Right lobe of liver (tissue), 6 donors: ENCODE measurements at regions not wholly inside any gene's neighbourhood (a gene's known extent, or its start where the extent isn't known, plus 50 kb on each side); places are given as distances from the start of the nearest gene placed in this dataset.
A peak's percentile ranks its signal among the peaks of the same experiment; 100 is the strongest.

Source experiments
- ATAC-seq, 4 donors: fragments of 200-7000 bp; cut with Tn5 transposase; one replicate each; pipeline ENCODE4 v1.9.1; 2020; ENCODE audit warnings: mild to moderate bottlenecking in 4 of 4, moderate library complexity in 4 of 4
- DNase-seq, 3 donors: peaks; one replicate each; pipeline ENCODE4 v3.0.0-alpha.2; 2020
- H3K27ac ChIP-seq, 3 donors: fragments of 200-600 bp; one replicate each; pipeline ENCODE4 v1.8.0; 2022
- H3K27me3 ChIP-seq, 2 donors: fragments of 200-600 bp; one replicate each; pipeline ENCODE4 v1.8.0; 2022
- H3K36me3 ChIP-seq, 4 donors: fragments of 200-600 bp; sonication (generic) in 1 of 4; one replicate each; pipeline versions ENCODE4 v1.5.1 to v1.8.0; 2017 to 2022; ENCODE audit warnings: control low read depth in 1 of 4
- H3K4me1 ChIP-seq, 4 donors: fragments of 200-600 bp; sonication (generic) in 1 of 4; one replicate each; pipeline versions ENCODE4 v1.5.1 to v1.8.0; 2017 to 2022; ENCODE audit warnings: control low read depth in 1 of 4
- H3K4me3 ChIP-seq, 3 donors: fragments of 200-600 bp; one replicate each; pipeline ENCODE4 v1.8.0; 2022
- H3K9me3 ChIP-seq, 4 donors: fragments of 200-600 bp; sonication (generic) in 1 of 4; one replicate each; pipeline versions ENCODE4 v1.5.1 to v1.8.0; 2017 to 2022; ENCODE audit warnings: control low read depth in 1 of 4
- CTCF ChIP-seq, 4 donors: fragments of 200-600 bp in 3 of 4; fragments of 450-650 bp in 1 of 4; IDR thresholded peaks; one replicate each; pipeline versions ENCODE4 v1.5.1 to v1.8.0; 2016 to 2022; ENCODE audit warnings: antibody characterized with exemption in 4 of 4, mild to moderate bottlenecking in 2 of 4
- POLR2A ChIP-seq: fragments of 450-650 bp; IDR thresholded peaks from one replicate; pipeline ENCODE4 v1.6.1; 2017; ENCODE audit warnings: antibody characterized with exemption, mild to moderate bottlenecking
- WGBS: methylation state at CpG from one replicate; pipeline ENCODE4 v1.1.6; 2018; ENCODE audit warnings: low coverage, low lambda C conversion rate; ENCODE audit not compliant: insufficient coverage; ENCODE audit errors: missing lambda C conversion rate; 5-methylcytosine and 5-hydroxymethylcytosine counted together
- intact Hi-C, 2 donors: fragments of 100-400 bp; cut with DNase I; formaldehyde crosslinking; loops; one replicate each; pipeline versions ENCODE4 v1.11.2 to v1.14.1; 2022
- donor health status: DM: no; HTN: yes; CAD: no.
- donor health status: DM: no; HTN: no; CAD: no.
- donor health status: DM: no; HTN: no; CAD: no.
- donor health status: DM: no; HTN: yes; CAD: no.
- donor health status: DM: no; HTN: yes; CAD: no.

GRCh38 chr21:38170704-38171682, 85.8 kb upstream of the KCNJ15 start:
- Histone ChIP-seq H3K27me3 (no peaks in the 10 kb centered on the region), H3K27ac (no peak overlapping the region), H3K36me3 (no peaks in the 10 kb centered on the region), H3K4me1 (peaks cover 0 to 7% (median 0%) of the 10 kb centered on the region in 4 donors), H3K4me3 (no peak overlapping the region), H3K9me3 (no peaks in the 10 kb centered on the region)
- DNase-seq (no peak), ATAC-seq (peak in 3 of 4 donors; percentile 51 to 58 (median 57))
- 35% methylated on average over 8 of the region's 8 CpGs for WGBS
- TF ChIP-seq POLR2A (no peak), CTCF (IDR thresholded peaks at IDR 0.05) (no peak)
- intact Hi-C loops: no loop called here

GRCh38 chr21:38171723-38172344, 85.0 kb upstream of the KCNJ15 start:
- TF ChIP-seq POLR2A: no peak
- TF ChIP-seq CTCF (IDR thresholded peaks at IDR 0.05): no peak
- DNase-seq: no peak
- Histone ChIP-seq H3K4me1 (peaks cover 0 to 7% (median 0%) of the 10 kb centered on the region in 4 donors), H3K36me3 (no peaks in the 10 kb centered on the region), H3K4me3 (no peak overlapping the region), H3K27ac (no peak overlapping the region), H3K9me3 (no peaks in the 10 kb centered on the region), H3K27me3 (no peaks in the 10 kb centered on the region)
- intact Hi-C loops: no loop called here
- peak; percentile 49 to 78 (median 57) for ATAC-seq
- WGBS: 69% methylated on average over 7 of the region's 12 CpGs

GRCh38 chr21:38173276-38174035, 83.3 kb upstream of the KCNJ15 start:
- 87% methylated on average over 3 of the region's 3 CpGs for WGBS
- DNase-seq (no peak), ATAC-seq (no peak)
- intact Hi-C loops: no loop called here
- Histone ChIP-seq H3K9me3 (no peaks in the 10 kb centered on the region), H3K36me3 (no peaks in the 10 kb centered on the region), H3K4me3 (no peak overlapping the region), H3K27ac (no peak overlapping the region), H3K27me3 (no peaks in the 10 kb centered on the region), H3K4me1 (peaks cover 0 to 7% (median 0%) of the 10 kb centered on the region in 4 donors)
- TF ChIP-seq POLR2A (no peak), CTCF (IDR thresholded peaks at IDR 0.05) (no peak)

GRCh38 chr21:38175306-38175705, 81.5 kb upstream of the KCNJ15 start:
- H3K27ac ChIP-seq: no peak overlapping the region
- WGBS: 59% methylated on average over 1 of the region's 1 CpG
- TF ChIP-seq POLR2A: no peak
- TF ChIP-seq CTCF (IDR thresholded peaks at IDR 0.05): no peak
- DNase-seq (no peak), ATAC-seq (no peak)
- peaks cover 0 to 7% (median 0%) of the 10 kb centered on the region in 4 donors for H3K4me1 ChIP-seq
- no peaks in the 10 kb centered on the region for H3K27me3 ChIP-seq
- intact Hi-C loops: no loop called here
- no peak overlapping the region for H3K4me3 ChIP-seq
- no peaks in the 10 kb centered on the region for H3K36me3 ChIP-seq
- no peaks in the 10 kb centered on the region for H3K9me3 ChIP-seq
